Neural cell (in vitro differentiated cells): ENCODE measurements at regions not wholly inside any gene's neighbourhood (a gene's known extent, or its start where the extent isn't known, plus 50 kb on each side); places are given as distances from the start of the nearest gene placed in this dataset.

Experiments used
- H2AFZ ChIP-seq: fragments of 200-600, 300-800 bp; sonication (generic), shearing (Covaris generic); 2 replicates; pipeline ENCODE4 v1.6.0; 2014; ENCODE audit warnings: low read depth, mild to moderate bottlenecking, antibody characterized with exemption, low read length, moderate library complexity
- H3F3A ChIP-seq: fragments of 200-600 bp; shearing (Covaris generic); 2 replicates; pipeline ENCODE4 v1.6.1; 2016; ENCODE audit warnings: mild to moderate bottlenecking, moderate library complexity, mixed read lengths, antibody characterized with exemption, low read length; ENCODE audit not compliant: insufficient read depth, poor library complexity, severe bottlenecking
- H3K27ac ChIP-seq: fragments of 200-600, 300-800 bp; sonication (generic), shearing (Covaris generic); 2 replicates; pipeline ENCODE4 v1.5.1; 2014; ENCODE audit warnings: mild to moderate bottlenecking, low read length, moderate library complexity
- H3K27me3 ChIP-seq: fragments of 300-800, 200-600 bp; sonication (generic), shearing (Covaris generic); 2 replicates; pipeline ENCODE4 v1.6.0; 2014; ENCODE audit warnings: mild to moderate bottlenecking, low read depth, low read length, moderate library complexity; ENCODE audit not compliant: insufficient read depth
- H3K36me3 ChIP-seq: fragments of 300-800, 200-600 bp; sonication (generic), shearing (Covaris generic); 2 replicates; pipeline ENCODE4 v1.5.1; 2014; ENCODE audit warnings: mild to moderate bottlenecking, antibody characterized with exemption, low read length, moderate library complexity; ENCODE audit not compliant: insufficient read depth
- H3K4me2 ChIP-seq: fragments of 300-800, 200-600 bp; sonication (generic), shearing (Covaris generic); 2 replicates; pipeline ENCODE4 v1.6.0; 2014; ENCODE audit warnings: mild to moderate bottlenecking, low read length
- H3K4me3 ChIP-seq: fragments of 300-800, 200-600 bp; sonication (generic), shearing (Covaris generic); 2 replicates; pipeline ENCODE4 v1.5.1; 2014; ENCODE audit warnings: mild to moderate bottlenecking, low read length, moderate library complexity
- H3K79me2 ChIP-seq: fragments of 200-600 bp; shearing (Covaris generic); replicated peaks from 2 replicates; pipeline ENCODE4 v1.6.0; 2014; ENCODE audit warnings: mild to moderate bottlenecking, low read length, moderate library complexity; ENCODE audit not compliant: insufficient read depth
- H3K9ac ChIP-seq: fragments of 300-800, 200-600 bp; sonication (generic), shearing (Covaris generic); 2 replicates; pipeline ENCODE4 v1.6.1; 2016; ENCODE audit warnings: mild to moderate bottlenecking, low read length, mixed read lengths
- H3K9me2 ChIP-seq: fragments of 200-600 bp; shearing (Covaris generic); 2 replicates; pipeline ENCODE4 v1.6.1; 2016; ENCODE audit warnings: mild to moderate bottlenecking, low read length, mixed read lengths; ENCODE audit not compliant: insufficient read depth
- H3K9me3 ChIP-seq: fragments of 200-600, 300-800 bp; sonication (generic), shearing (Covaris generic); 2 replicates; pipeline ENCODE4 v1.6.1; 2016; ENCODE audit warnings: mild to moderate bottlenecking, mixed run types, low read length, moderate library complexity, mixed read lengths
- H4K20me1 ChIP-seq: fragments of 200-600 bp; shearing (Covaris generic); 2 replicates; pipeline ENCODE4 v1.6.1; 2016; ENCODE audit warnings: mild to moderate bottlenecking, mixed run types; ENCODE audit not compliant: insufficient read depth
- CTCF ChIP-seq: fragments of 450-650 bp; IDR thresholded peaks from 2 replicates; pipeline ENCODE4 v1.5.1; 2014; ENCODE audit warnings: antibody characterized with exemption, mild to moderate bottlenecking, moderate library complexity; ENCODE audit not compliant: poor library complexity, severe bottlenecking
- EP300 ChIP-seq: fragments of 450-650 bp; conservative IDR thresholded peaks from 2 replicates; pipeline ENCODE4 v1.6.1; 2014; ENCODE audit warnings: antibody characterized with exemption, mild to moderate bottlenecking, moderate library complexity; ENCODE audit not compliant: poor library complexity, severe bottlenecking
- EZH2 ChIP-seq: fragments of 200-600, 300-800 bp; shearing (Covaris generic), sonication (generic); IDR thresholded peaks from 2 replicates; pipeline ENCODE4 v1.6.1; 2014; ENCODE audit warnings: antibody characterized with exemption, low read length, borderline replicate concordance, mild to moderate bottlenecking; ENCODE audit not compliant: insufficient read depth, poor library complexity, severe bottlenecking
- MXI1 ChIP-seq: fragments of 450-650 bp; conservative IDR thresholded peaks from 2 replicates; pipeline ENCODE4 v1.6.1; 2014; ENCODE audit warnings: antibody characterized with exemption, mild to moderate bottlenecking; ENCODE audit not compliant: poor library complexity, severe bottlenecking
- POLR2AphosphoS5 ChIP-seq: IDR thresholded peaks from 2 replicates; pipeline ENCODE4 v1.6.1; 2012
- RAD21 ChIP-seq: fragments of 450-650 bp; conservative IDR thresholded peaks from 2 replicates; pipeline ENCODE4 v1.6.1; 2014; ENCODE audit warnings: antibody characterized with exemption, mild to moderate bottlenecking, moderate library complexity
- REST ChIP-seq: IDR thresholded peaks from 2 replicates; pipeline ENCODE4 v1.6.1; 2012; ENCODE audit warnings: borderline replicate concordance
- SMC3 ChIP-seq: fragments of 450-650 bp; conservative IDR thresholded peaks from 2 replicates; pipeline ENCODE4 v1.6.1; 2014; ENCODE audit warnings: antibody characterized with exemption, mild to moderate bottlenecking, moderate library complexity; ENCODE audit not compliant: poor library complexity
- TAF1 ChIP-seq: IDR thresholded peaks from 2 replicates; pipeline ENCODE4 v1.6.1; 2012; ENCODE audit warnings: low read depth

- no peak overlapping the region for H3K27ac ChIP-seq
These were observed 324.5 kb upstream of the MYT1L start for GRCh38 chr2:2655453-2656114.

GRCh38 chr2:2653231-2653630, 322.2 kb upstream of the MYT1L start:
- Histone ChIP-seq H3K4me2 (no peak overlapping the region), H3K27ac (no peak overlapping the region), H4K20me1 (no peaks in the 10 kb centered on the region), H3K9me3 (no peaks in the 10 kb centered on the region), H2AFZ (no peak overlapping the region), H3K79me2 (no peaks in the 10 kb centered on the region), H3K4me3 (no peak overlapping the region), H3K9me2 (no peaks in the 10 kb centered on the region), H3K27me3 (no peaks in the 10 kb centered on the region), H3K36me3 (no peaks in the 10 kb centered on the region), H3F3A (no peaks in the 10 kb centered on the region), H3K9ac (no peak overlapping the region)
- no peak for TF ChIP-seq REST
- TF ChIP-seq CTCF, result no peak
- no peak for TF ChIP-seq TAF1
- TF ChIP-seq SMC3, result no peak
- TF ChIP-seq EZH2, result no peak

More at GRCh38 chr2:2655453-2656114, 324.5 kb upstream of the MYT1L start:
- Histone ChIP-seq H3K9me3 (no peaks in the 10 kb centered on the region), H3K4me2 (no peak overlapping the region), H3K27me3 (no peaks in the 10 kb centered on the region), H3F3A (no peaks in the 10 kb centered on the region), H3K36me3 (no peaks in the 10 kb centered on the region), H4K20me1 (no peaks in the 10 kb centered on the region), H3K9me2 (no peaks in the 10 kb centered on the region), H3K4me3 (no peak overlapping the region), H3K79me2 (no peaks in the 10 kb centered on the region), H2AFZ (no peak overlapping the region), H3K9ac (no peak overlapping the region)
- no peak for TF ChIP-seq EP300

- no peak overlapping the region for H3K4me2 ChIP-seq
- H2AFZ ChIP-seq, result no peak overlapping the region
- no peaks in the 10 kb centered on the region for H3F3A ChIP-seq
- H3K4me3 ChIP-seq, result no peak overlapping the region
- H3K36me3 ChIP-seq, result no peaks in the 10 kb centered on the region
- H4K20me1 ChIP-seq, result no peaks in the 10 kb centered on the region
- H3K9me2 ChIP-seq, result no peaks in the 10 kb centered on the region
- H3K9me3 ChIP-seq, result no peaks in the 10 kb centered on the region
- TF ChIP-seq TAF1 (no peak), SMC3 (no peak), POLR2AphosphoS5 (no peak), MXI1 (no peak), REST (no peak), RAD21 (no peak), EP300 (no peak), EZH2 (no peak), CTCF (no peak)
- H3K27me3 ChIP-seq, result no peaks in the 10 kb centered on the region
- H3K27ac ChIP-seq, result no peak overlapping the region
- no peak overlapping the region for H3K9ac ChIP-seq
- no peaks in the 10 kb centered on the region for H3K79me2 ChIP-seq
These were observed 319.7 kb upstream of the MYT1L start for GRCh38 chr2:2650608-2651375.
